Ovary (tissue), 3 donors: ENCODE measurements at regions not wholly inside any gene's neighbourhood (a gene's known extent, or its start where the extent isn't known, plus 50 kb on each side); places are given as distances from the start of the nearest gene placed in this dataset.

Experiments used
- EP300 ChIP-seq: sonication (generic); formaldehyde crosslinking; IDR thresholded peaks from one replicate; pipeline ENCODE4 v1.6.1; 2017; ENCODE audit warnings: antibody characterized with exemption
- POLR2A ChIP-seq: fragments of 450-650 bp; IDR thresholded peaks from one replicate; pipeline ENCODE4 v1.6.1; 2017; ENCODE audit warnings: antibody characterized with exemption, mild to moderate bottlenecking, moderate library complexity
- TF ChIP-seq, protein P1 (sequence below), 3 donors: fragments of 450-650 bp in 2 of 3; fragments of 200-600 bp in 1 of 3; IDR thresholded peaks; one replicate each; pipeline versions ENCODE4 v1.5.1 to v1.8.0; 2016 to 2022; ENCODE audit warnings: antibody characterized with exemption in 3 of 3, mild to moderate bottlenecking in 1 of 3
- donor health status: DM: no; HTN: no; CAD: no.

DNA sequence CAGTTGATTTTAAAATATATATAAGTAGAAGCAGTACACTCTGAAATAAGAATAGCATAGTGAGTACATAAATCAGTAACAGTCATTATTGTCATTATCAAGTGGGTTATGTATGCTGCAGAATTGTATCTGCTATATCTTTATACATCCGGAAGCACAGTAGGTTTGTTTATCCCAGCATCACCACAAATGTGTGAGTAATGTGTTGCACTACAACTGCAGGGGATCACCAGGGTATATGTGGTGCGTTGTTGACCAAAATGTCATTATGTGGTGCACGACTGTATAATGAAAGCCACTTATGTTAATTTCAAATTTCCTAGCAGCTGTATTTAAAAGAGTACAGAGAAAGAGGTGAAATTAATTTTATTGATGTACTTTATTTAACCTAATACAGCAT lies 87.7 kb upstream of the GADD45A start:
- TF ChIP-seq, protein P1, sequence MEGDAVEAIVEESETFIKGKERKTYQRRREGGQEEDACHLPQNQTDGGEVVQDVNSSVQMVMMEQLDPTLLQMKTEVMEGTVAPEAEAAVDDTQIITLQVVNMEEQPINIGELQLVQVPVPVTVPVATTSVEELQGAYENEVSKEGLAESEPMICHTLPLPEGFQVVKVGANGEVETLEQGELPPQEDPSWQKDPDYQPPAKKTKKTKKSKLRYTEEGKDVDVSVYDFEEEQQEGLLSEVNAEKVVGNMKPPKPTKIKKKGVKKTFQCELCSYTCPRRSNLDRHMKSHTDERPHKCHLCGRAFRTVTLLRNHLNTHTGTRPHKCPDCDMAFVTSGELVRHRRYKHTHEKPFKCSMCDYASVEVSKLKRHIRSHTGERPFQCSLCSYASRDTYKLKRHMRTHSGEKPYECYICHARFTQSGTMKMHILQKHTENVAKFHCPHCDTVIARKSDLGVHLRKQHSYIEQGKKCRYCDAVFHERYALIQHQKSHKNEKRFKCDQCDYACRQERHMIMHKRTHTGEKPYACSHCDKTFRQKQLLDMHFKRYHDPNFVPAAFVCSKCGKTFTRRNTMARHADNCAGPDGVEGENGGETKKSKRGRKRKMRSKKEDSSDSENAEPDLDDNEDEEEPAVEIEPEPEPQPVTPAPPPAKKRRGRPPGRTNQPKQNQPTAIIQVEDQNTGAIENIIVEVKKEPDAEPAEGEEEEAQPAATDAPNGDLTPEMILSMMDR (IDR thresholded peaks at IDR 0.05): no peak
- TF ChIP-seq POLR2A: no peak
- TF ChIP-seq EP300: no peak
